Myocyte (in vitro differentiated cells): ENCODE measurements at regions not wholly inside any gene's neighbourhood (a gene's known extent, or its start where the extent isn't known, plus 50 kb on each side); places are given as distances from the start of the nearest gene placed in this dataset.
"Not testable (repeated sequence)": the region's sequence is repeated elsewhere in the genome, so short reads cannot be mapped to it uniquely, and the experiment has no call there.

Source experiments
- DNase-seq: peaks from one replicate; pipeline ENCODE4 v3.0.0-alpha.2; 2012; ENCODE audit warnings: low read depth

- no peak for DNase-seq
These were observed 125.3 kb upstream of the LNX1 start for GRCh38 chr4:53716471-53717063.

- DNase-seq = no peak
These were observed 124.7 kb upstream of the LNX1 start for GRCh38 chr4:53716011-53716410.

GRCh38 chr4:53714236-53715140, 123.2 kb upstream of the LNX1 start:
- DNase-seq = peak; percentile 38

- no peak for DNase-seq
These were observed 122.5 kb upstream of the LNX1 start for GRCh38 chr4:53713767-53714166.

GRCh38 chr4:53713296-53713695, 122.0 kb upstream of the LNX1 start:
- no peak for DNase-seq

- no peak for DNase-seq
These were observed 121.2 kb upstream of the LNX1 start for GRCh38 chr4:53712408-53713020.

GRCh38 chr4:53711926-53712325, 120.6 kb upstream of the LNX1 start:
- no peak for DNase-seq

GRCh38 chr4:53709693-53710092, 118.4 kb upstream of the LNX1 start:
- no peak for DNase-seq

- DNase-seq = no peak
These were observed 116.2 kb upstream of the LNX1 start for GRCh38 chr4:53707491-53707890.

- peak; percentile 72 for DNase-seq
These were observed 115.2 kb upstream of the LNX1 start for GRCh38 chr4:53706422-53707032.

- no peak for DNase-seq
These were observed 114.7 kb upstream of the LNX1 start for GRCh38 chr4:53705972-53706371.

GRCh38 chr4:53705151-53705764, 114.0 kb upstream of the LNX1 start:
- DNase-seq = no peak

GRCh38 chr4:53704329-53704728, 113.0 kb upstream of the LNX1 start:
- no peak for DNase-seq

- no peak for DNase-seq
These were observed 112.0 kb upstream of the LNX1 start for GRCh38 chr4:53703267-53703655.

GRCh38 chr4:53702334-53703266, 111.3 kb upstream of the LNX1 start:
- DNase-seq = peak; percentile 80

GRCh38 chr4:53701260-53701659, 110.0 kb upstream of the LNX1 start:
- DNase-seq = not testable (repeated sequence)

GRCh38 chr4:53699310-53699709, 108.0 kb upstream of the LNX1 start:
- not testable (repeated sequence) for DNase-seq

- DNase-seq = no peak
These were observed 105.9 kb upstream of the LNX1 start for GRCh38 chr4:53697016-53697685.

- no peak for DNase-seq
These were observed 104.5 kb upstream of the LNX1 start for GRCh38 chr4:53695540-53696463.
